Fibroblast of lung (primary cell): ENCODE measurements at regions not wholly inside any gene's neighbourhood (a gene's known extent, or its start where the extent isn't known, plus 50 kb on each side); places are given as distances from the start of the nearest gene placed in this dataset.

Source experiments
- CTCF ChIP-seq, 2 donors: IDR thresholded peaks in 1 of 2; conservative IDR thresholded peaks in 1 of 2; 1 replicate in 1 of 2; 2 replicates in 1 of 2; pipeline ENCODE4 v1.5.1; 2011 to 2012; ENCODE audit warnings: low read length in 2 of 2, control low read depth in 1 of 2, inconsistent platforms in 1 of 2, low read depth in 1 of 2, mild to moderate bottlenecking in 1 of 2
- EZH2 ChIP-seq: IDR thresholded peaks from 2 replicates; pipeline ENCODE4 v1.5.1; 2012; ENCODE audit warnings: low read length, control low read depth, mild to moderate bottlenecking; ENCODE audit errors: missing control alignments

- TF ChIP-seq CTCF (conservative IDR thresholded peaks at IDR 0.05 in 1 of 2, IDR thresholded peaks at IDR 0.05 in 1 of 2; ENCODE audit: low read depth in 1 of 2, low read length in 2 of 2): no peak
- no peak for TF ChIP-seq EZH2
These were observed 103.6 kb upstream of the EFNA5 start for GRCh38 chr5:107774316-107774715.
